Peyer's patch (tissue), 4 donors: ENCODE measurements at regions not wholly inside any gene's neighbourhood (a gene's known extent, or its start where the extent isn't known, plus 50 kb on each side); places are given as distances from the start of the nearest gene placed in this dataset.

Source experiments
- DNase-seq, 3 donors: peaks; one replicate each; pipeline ENCODE4 v3.0.0-alpha.2; 2017 to 2019
- H3K27ac ChIP-seq, 4 donors: fragments of 200-600 bp; sonication (generic); one replicate each; pipeline ENCODE4 v1.5.1; 2016 to 2019
- H3K27me3 ChIP-seq, 2 donors: fragments of 200-600 bp; sonication (generic); one replicate each; pipeline ENCODE4 v1.5.1; 2019
- H3K36me3 ChIP-seq, 3 donors: fragments of 200-600 bp; sonication (generic); one replicate each; pipeline ENCODE4 v1.5.1; 2016 to 2019
- H3K4me1 ChIP-seq, 4 donors: fragments of 200-600 bp; sonication (generic); one replicate each; pipeline ENCODE4 v1.5.1; 2016 to 2019
- H3K4me3 ChIP-seq, 4 donors: fragments of 200-600 bp; sonication (generic); 1 replicate in 3 of 4; 2 replicates in 1 of 4; pipeline ENCODE4 v1.5.1; 2016 to 2019; ENCODE audit warnings: mild to moderate bottlenecking in 1 of 4
- H3K9me3 ChIP-seq, 4 donors: fragments of 200-600 bp; sonication (generic); one replicate each; pipeline ENCODE4 v1.5.1; 2016 to 2019; ENCODE audit warnings: mild to moderate bottlenecking in 1 of 4
- POLR2A ChIP-seq, 2 donors: fragments of 450-650 bp; IDR thresholded peaks; one replicate each; pipeline ENCODE4 v1.5.1; 2017; ENCODE audit warnings: antibody characterized with exemption in 2 of 2, mild to moderate bottlenecking in 2 of 2, moderate library complexity in 2 of 2
- TF ChIP-seq, protein P1 (sequence below), 6 experiments: fragments of 450-650 bp in 4 of 6; fragments of 200-600 bp in 2 of 6; sonication (generic) in 1 of 6; IDR thresholded peaks; one replicate each; pipeline ENCODE4 v1.5.1; 2017 to 2019; ENCODE audit warnings: antibody characterized with exemption in 6 of 6, mild to moderate bottlenecking in 3 of 6, moderate library complexity in 1 of 6

- H3K9me3 ChIP-seq: no peaks in the 10 kb centered on the region
- H3K27ac ChIP-seq: no peak overlapping the region
- no peak overlapping the region for H3K4me3 ChIP-seq
- no peaks in the 10 kb centered on the region for H3K4me1 ChIP-seq
- TF ChIP-seq, protein P1, sequence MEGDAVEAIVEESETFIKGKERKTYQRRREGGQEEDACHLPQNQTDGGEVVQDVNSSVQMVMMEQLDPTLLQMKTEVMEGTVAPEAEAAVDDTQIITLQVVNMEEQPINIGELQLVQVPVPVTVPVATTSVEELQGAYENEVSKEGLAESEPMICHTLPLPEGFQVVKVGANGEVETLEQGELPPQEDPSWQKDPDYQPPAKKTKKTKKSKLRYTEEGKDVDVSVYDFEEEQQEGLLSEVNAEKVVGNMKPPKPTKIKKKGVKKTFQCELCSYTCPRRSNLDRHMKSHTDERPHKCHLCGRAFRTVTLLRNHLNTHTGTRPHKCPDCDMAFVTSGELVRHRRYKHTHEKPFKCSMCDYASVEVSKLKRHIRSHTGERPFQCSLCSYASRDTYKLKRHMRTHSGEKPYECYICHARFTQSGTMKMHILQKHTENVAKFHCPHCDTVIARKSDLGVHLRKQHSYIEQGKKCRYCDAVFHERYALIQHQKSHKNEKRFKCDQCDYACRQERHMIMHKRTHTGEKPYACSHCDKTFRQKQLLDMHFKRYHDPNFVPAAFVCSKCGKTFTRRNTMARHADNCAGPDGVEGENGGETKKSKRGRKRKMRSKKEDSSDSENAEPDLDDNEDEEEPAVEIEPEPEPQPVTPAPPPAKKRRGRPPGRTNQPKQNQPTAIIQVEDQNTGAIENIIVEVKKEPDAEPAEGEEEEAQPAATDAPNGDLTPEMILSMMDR (IDR thresholded peaks at IDR 0.05): no peak
- no peak for TF ChIP-seq POLR2A (IDR thresholded peaks at IDR 0.05)
- DNase-seq: no peak
- H3K27me3 ChIP-seq: no peaks in the 10 kb centered on the region
- H3K36me3 ChIP-seq: no peaks in the 10 kb centered on the region
Measured at GRCh38 chr9:115980502-115980901, 173.1 kb upstream of the PAPPA start.

GRCh38 chr9:115980976-115981375 is 172.6 kb upstream of the PAPPA start:
- Histone ChIP-seq H3K36me3 (no peaks in the 10 kb centered on the region), H3K9me3 (no peaks in the 10 kb centered on the region), H3K27me3 (no peaks in the 10 kb centered on the region), H3K4me1 (no peaks in the 10 kb centered on the region), H3K27ac (no peak overlapping the region), H3K4me3 (no peak overlapping the region)
- DNase-seq: no peak
- no peak for TF ChIP-seq POLR2A (IDR thresholded peaks at IDR 0.05)
- TF ChIP-seq, protein P1 (IDR thresholded peaks at IDR 0.05): no peak

DNA sequence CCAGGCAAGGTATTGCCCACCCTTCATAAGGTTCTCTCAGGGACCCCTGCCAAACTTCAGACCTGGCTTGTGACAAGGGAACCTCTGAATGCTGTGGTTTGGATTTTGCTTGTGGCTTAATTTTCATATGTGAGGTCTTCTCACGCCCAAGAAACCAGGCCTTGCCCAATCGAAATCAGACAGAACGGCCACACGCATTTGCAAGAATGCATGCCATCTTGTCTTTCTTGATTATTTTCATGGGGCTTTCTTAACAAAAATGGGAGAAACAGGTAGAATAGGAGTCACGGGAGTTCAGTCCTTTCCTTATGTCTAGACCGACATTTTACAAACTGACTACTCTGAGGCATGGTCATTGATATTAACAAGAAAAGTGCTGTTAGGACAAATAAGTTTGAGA is 170.2 kb upstream of the PAPPA start:
- TF ChIP-seq POLR2A (IDR thresholded peaks at IDR 0.05): no peak
- TF ChIP-seq, protein P1 (IDR thresholded peaks at IDR 0.05): no peak
- Histone ChIP-seq H3K4me1 (no peaks in the 10 kb centered on the region), H3K27me3 (no peaks in the 10 kb centered on the region)

DNA sequence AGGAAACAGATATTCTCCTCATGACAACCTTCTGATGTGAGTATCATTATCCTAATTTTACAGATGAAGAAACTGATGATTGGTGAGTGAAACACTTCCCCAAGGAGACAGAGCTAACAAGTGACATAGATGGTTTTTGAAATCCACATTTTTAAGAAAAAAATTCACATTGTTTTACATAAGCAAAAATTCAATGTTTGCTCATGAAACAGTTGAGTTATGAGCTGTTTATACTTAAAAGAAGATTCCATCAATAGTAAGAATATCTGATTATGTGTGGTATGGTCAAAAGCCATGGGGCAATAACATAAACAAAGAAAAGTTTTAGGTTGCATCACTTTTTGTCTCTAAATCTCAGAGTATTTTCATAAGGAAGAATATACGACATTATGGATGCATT is 167.9 kb upstream of the PAPPA start:
- Histone ChIP-seq H3K4me1 (no peaks in the 10 kb centered on the region), H3K9me3 (no peaks in the 10 kb centered on the region), H3K36me3 (no peaks in the 10 kb centered on the region), H3K27ac (no peak overlapping the region), H3K4me3 (no peak overlapping the region), H3K27me3 (no peaks in the 10 kb centered on the region)
- TF ChIP-seq POLR2A (IDR thresholded peaks at IDR 0.05): no peak
- TF ChIP-seq, protein P1 (IDR thresholded peaks at IDR 0.05): no peak
- DNase-seq: no peak

More for the DNA sequence above, 170.2 kb upstream of the PAPPA start:
- H3K36me3 ChIP-seq: no peaks in the 10 kb centered on the region
- H3K27ac ChIP-seq: no peak overlapping the region
- H3K9me3 ChIP-seq: no peaks in the 10 kb centered on the region
- H3K4me3 ChIP-seq: no peak overlapping the region
- DNase-seq: no peak

- Histone ChIP-seq H3K27me3 (no peaks in the 10 kb centered on the region), H3K36me3 (no peaks in the 10 kb centered on the region), H3K27ac (no peak overlapping the region), H3K9me3 (no peaks in the 10 kb centered on the region), H3K4me1 (no peaks in the 10 kb centered on the region), H3K4me3 (no peak overlapping the region)
- TF ChIP-seq, protein P1 (IDR thresholded peaks at IDR 0.05): no peak
- TF ChIP-seq POLR2A (IDR thresholded peaks at IDR 0.05): no peak
- DNase-seq: no peak
Measured at GRCh38 chr9:115986508-115986907, 167.1 kb upstream of the PAPPA start.

GRCh38 chr9:115988701-115989100 is 164.9 kb upstream of the PAPPA start:
- Histone ChIP-seq H3K9me3 (no peaks in the 10 kb centered on the region), H3K4me1 (no peaks in the 10 kb centered on the region), H3K4me3 (no peak overlapping the region), H3K27me3 (no peaks in the 10 kb centered on the region), H3K36me3 (no peaks in the 10 kb centered on the region), H3K27ac (no peak overlapping the region)
- DNase-seq: no peak
- TF ChIP-seq POLR2A (IDR thresholded peaks at IDR 0.05): no peak
- TF ChIP-seq, protein P1 (IDR thresholded peaks at IDR 0.05): no peak
